ENCODE measurements at regions not wholly inside any gene's neighbourhood (a gene's known extent, or its start where the extent isn't known, plus 50 kb on each side); places are given as distances from the start of the nearest gene placed in this dataset.

- no peaks in the 10 kb centered on the region for H3K36me3 Mint-ChIP-seq
- no peak overlapping the region for H3K27ac ChIP-seq (ENCODE audit: low read depth, low read length)
- H3K4me3 Mint-ChIP-seq: no peak overlapping the region
- ChIA-PET CTCF (ENCODE audit: partially characterized antibody) (no interaction called here), POLR2A (ENCODE audit: partially characterized antibody) (no interaction called here)
- H3K9me3 ChIP-seq (ENCODE audit: control insufficient read depth in 1 of 2, low read length in 2 of 2): no peaks in the 10 kb centered on the region
- peaks cover 0 to 2% (median under 1%) of the 10 kb centered on the region in 4 donors for H3K4me1 Mint-ChIP-seq
- no peak for DNase-seq
- peaks cover 5 to 8% of the 10 kb centered on the region in 2 donors for H3K27me3 Mint-ChIP-seq
- no peaks in the 10 kb centered on the region for H3K4me1 ChIP-seq (ENCODE audit: insufficient read depth, low read length)
- no peaks in the 10 kb centered on the region for H3K36me3 ChIP-seq (ENCODE audit: insufficient read depth, low read length)
- no peaks in the 10 kb centered on the region for H3K27me3 ChIP-seq (ENCODE audit: insufficient read depth, low read length)
- H3K4me3 ChIP-seq (ENCODE audit: low read length in 2 of 2): no peak overlapping the region
- no peaks in the 10 kb centered on the region for H3K9me3 Mint-ChIP-seq
- intact Hi-C loops (cut with micrococcal nuclease): no loop called here
- no peak overlapping the region for H3K27ac Mint-ChIP-seq
These were observed 78.2 kb upstream of the STEAP1B start for GRCh38 chr7:22578007-22578733.

- H3K36me3 Mint-ChIP-seq: no peaks in the 10 kb centered on the region
- no peak overlapping the region for H3K27ac ChIP-seq (ENCODE audit: low read depth, low read length)
- H3K27ac Mint-ChIP-seq: no peak overlapping the region
- H3K4me3 ChIP-seq (ENCODE audit: low read length in 2 of 2): no peak overlapping the region
- no peaks in the 10 kb centered on the region for H3K36me3 ChIP-seq (ENCODE audit: insufficient read depth, low read length)
- intact Hi-C loops (cut with micrococcal nuclease): no loop called here
- peaks cover 5 to 9% of the 10 kb centered on the region in 2 donors for H3K27me3 Mint-ChIP-seq
- H3K4me3 Mint-ChIP-seq: no peak overlapping the region
- POLR2A ChIA-PET (ENCODE audit: partially characterized antibody): no interaction called here
- H3K4me1 Mint-ChIP-seq: peaks cover 0 to 2% (median under 1%) of the 10 kb centered on the region in 4 donors
- no peaks in the 10 kb centered on the region for H3K4me1 ChIP-seq (ENCODE audit: insufficient read depth, low read length)
- H3K27me3 ChIP-seq (ENCODE audit: insufficient read depth, low read length): no peaks in the 10 kb centered on the region
- no peaks in the 10 kb centered on the region for H3K9me3 Mint-ChIP-seq
- no peaks in the 10 kb centered on the region for H3K9me3 ChIP-seq (ENCODE audit: control insufficient read depth in 1 of 2, low read length in 2 of 2)
- DNase-seq: no peak
- CTCF ChIA-PET (ENCODE audit: partially characterized antibody): no interaction called here
These were observed 77.5 kb upstream of the STEAP1B start for GRCh38 chr7:22577470-22578001.

- CTCF ChIA-PET (ENCODE audit: partially characterized antibody): interaction anchor here (0.7 kb wide), 1 partner anchor 921 kb away, joined by 4 read pairs; no protein-coding TSS in a partner anchor
- H3K4me3 ChIP-seq (ENCODE audit: low read length in 2 of 2): no peak overlapping the region
- H3K4me3 Mint-ChIP-seq: no peak overlapping the region
- no peak overlapping the region for H3K27ac ChIP-seq (ENCODE audit: low read depth, low read length)
- POLR2A ChIA-PET (ENCODE audit: partially characterized antibody): no interaction called here
- no peak for DNase-seq
- H3K4me1 Mint-ChIP-seq: peaks cover 0 to 2% (median under 1%) of the 10 kb centered on the region in 4 donors
- intact Hi-C loops (cut with micrococcal nuclease): no loop called here
- H3K27me3 Mint-ChIP-seq: peaks cover 5 to 9% of the 10 kb centered on the region in 2 donors
- no peaks in the 10 kb centered on the region for H3K27me3 ChIP-seq (ENCODE audit: insufficient read depth, low read length)
- no peaks in the 10 kb centered on the region for H3K36me3 Mint-ChIP-seq
- no peaks in the 10 kb centered on the region for H3K9me3 ChIP-seq (ENCODE audit: control insufficient read depth in 1 of 2, low read length in 2 of 2)
- H3K27ac Mint-ChIP-seq: no peak overlapping the region
- no peaks in the 10 kb centered on the region for H3K36me3 ChIP-seq (ENCODE audit: insufficient read depth, low read length)
- no peaks in the 10 kb centered on the region for H3K4me1 ChIP-seq (ENCODE audit: insufficient read depth, low read length)
- no peaks in the 10 kb centered on the region for H3K9me3 Mint-ChIP-seq
These were observed 76.9 kb upstream of the STEAP1B start for GRCh38 chr7:22576612-22577469.

- Mint-ChIP-seq H3K4me1 (peaks cover 0 to 2% (median under 1%) of the 10 kb centered on the region in 4 donors), H3K4me3 (no peak overlapping the region), H3K36me3 (no peaks in the 10 kb centered on the region), H3K27me3 (peaks cover 6 to 12% of the 10 kb centered on the region in 2 donors), H3K27ac (peak overlapping the region in 1 of 7 donors; percentile 20), H3K9me3 (no peaks in the 10 kb centered on the region)
- H3K27me3 ChIP-seq (ENCODE audit: insufficient read depth, low read length): no peaks in the 10 kb centered on the region
- no peak for DNase-seq
- H3K4me3 ChIP-seq (ENCODE audit: low read length in 2 of 2): no peak overlapping the region
- POLR2A ChIA-PET (ENCODE audit: partially characterized antibody): no interaction called here
- no peak overlapping the region for H3K27ac ChIP-seq (ENCODE audit: low read depth, low read length)
- H3K36me3 ChIP-seq (ENCODE audit: insufficient read depth, low read length): no peaks in the 10 kb centered on the region
- H3K9me3 ChIP-seq (ENCODE audit: control insufficient read depth in 1 of 2, low read length in 2 of 2): no peaks in the 10 kb centered on the region
- intact Hi-C loops (cut with micrococcal nuclease): no loop called here
- no peaks in the 10 kb centered on the region for H3K4me1 ChIP-seq (ENCODE audit: insufficient read depth, low read length)
- CTCF ChIA-PET (ENCODE audit: partially characterized antibody): no interaction called here
These were observed 74.9 kb upstream of the STEAP1B start for GRCh38 chr7:22574754-22575520.

- Mint-ChIP-seq H3K27ac (no peak overlapping the region), H3K4me1 (peaks cover 0 to 3% (median 0%) of the 10 kb centered on the region in 4 donors), H3K4me3 (no peak overlapping the region), H3K9me3 (no peaks in the 10 kb centered on the region), H3K36me3 (no peaks in the 10 kb centered on the region), H3K27me3 (peaks cover 9 to 12% of the 10 kb centered on the region in 2 donors)
- ChIA-PET CTCF (ENCODE audit: partially characterized antibody) (interaction anchor here (1.1 to 1.8 kb wide), 2 partner anchors 12 to 15 kb away, joined by 3 to 7 read pairs; no protein-coding TSS in a partner anchor), POLR2A (ENCODE audit: partially characterized antibody) (no interaction called here)
- Histone ChIP-seq H3K36me3 (ENCODE audit: insufficient read depth, low read length) (no peaks in the 10 kb centered on the region), H3K27me3 (ENCODE audit: insufficient read depth, low read length) (no peaks in the 10 kb centered on the region), H3K4me1 (ENCODE audit: insufficient read depth, low read length) (no peaks in the 10 kb centered on the region), H3K9me3 (ENCODE audit: control insufficient read depth in 1 of 2, low read length in 2 of 2) (no peaks in the 10 kb centered on the region), H3K27ac (ENCODE audit: low read depth, low read length) (no peak overlapping the region), H3K4me3 (ENCODE audit: low read length in 2 of 2) (no peak overlapping the region)
- intact Hi-C loops (cut with micrococcal nuclease): no loop called here
- DNase-seq: no peak
These were observed 72.9 kb upstream of the STEAP1B start for GRCh38 chr7:22572937-22573336.

GRCh38 chr7:22572292-22572691 lies 72.3 kb upstream of the STEAP1B start:
- Mint-ChIP-seq H3K4me3 (no peak overlapping the region), H3K27me3 (peaks cover 8 to 10% of the 10 kb centered on the region in 2 donors), H3K27ac (no peak overlapping the region), H3K4me1 (peaks cover 0 to 3% (median 0%) of the 10 kb centered on the region in 4 donors), H3K36me3 (no peaks in the 10 kb centered on the region), H3K9me3 (no peaks in the 10 kb centered on the region)
- ChIA-PET CTCF (ENCODE audit: partially characterized antibody) (interaction anchor here (1.8 kb wide), 1 partner anchor 11 kb away, joined by 7 read pairs; no protein-coding TSS in a partner anchor), POLR2A (ENCODE audit: partially characterized antibody) (no interaction called here)
- H3K36me3 ChIP-seq (ENCODE audit: insufficient read depth, low read length): no peaks in the 10 kb centered on the region
- DNase-seq: no peak
- intact Hi-C loops (cut with micrococcal nuclease): no loop called here
- no peaks in the 10 kb centered on the region for H3K27me3 ChIP-seq (ENCODE audit: insufficient read depth, low read length)
- H3K27ac ChIP-seq (ENCODE audit: low read depth, low read length): no peak overlapping the region
- H3K4me1 ChIP-seq (ENCODE audit: insufficient read depth, low read length): no peaks in the 10 kb centered on the region
- no peaks in the 10 kb centered on the region for H3K9me3 ChIP-seq (ENCODE audit: control insufficient read depth in 1 of 2, low read length in 2 of 2)
- H3K4me3 ChIP-seq (ENCODE audit: low read length in 2 of 2): no peak overlapping the region

GRCh38 chr7:22571766-22572165 lies 71.8 kb upstream of the STEAP1B start:
- Mint-ChIP-seq H3K4me1 (peaks cover 0 to 3% (median 0%) of the 10 kb centered on the region in 4 donors), H3K36me3 (no peaks in the 10 kb centered on the region), H3K9me3 (no peaks in the 10 kb centered on the region), H3K4me3 (no peak overlapping the region), H3K27ac (no peak overlapping the region), H3K27me3 (peaks cover 8 to 10% of the 10 kb centered on the region in 2 donors)
- no peak for DNase-seq
- intact Hi-C loops (cut with micrococcal nuclease): no loop called here
- H3K27me3 ChIP-seq (ENCODE audit: insufficient read depth, low read length): no peaks in the 10 kb centered on the region
- no peak overlapping the region for H3K27ac ChIP-seq (ENCODE audit: low read depth, low read length)
- H3K4me1 ChIP-seq (ENCODE audit: insufficient read depth, low read length): no peaks in the 10 kb centered on the region
- ChIA-PET CTCF (ENCODE audit: partially characterized antibody) (no interaction called here), POLR2A (ENCODE audit: partially characterized antibody) (no interaction called here)
- no peaks in the 10 kb centered on the region for H3K9me3 ChIP-seq (ENCODE audit: control insufficient read depth in 1 of 2, low read length in 2 of 2)
- H3K4me3 ChIP-seq (ENCODE audit: low read length in 2 of 2): no peak overlapping the region
- no peaks in the 10 kb centered on the region for H3K36me3 ChIP-seq (ENCODE audit: insufficient read depth, low read length)
